Vagina (tissue), 2 donors: ENCODE measurements at regions not wholly inside any gene's neighbourhood (a gene's known extent, or its start where the extent isn't known, plus 50 kb on each side); places are given as distances from the start of the nearest gene placed in this dataset.

ENCODE experiments used
- DNase-seq, 2 donors: peaks; one replicate each; pipeline ENCODE4 v3.0.0-alpha.2; 2017; ENCODE audit errors: extremely low spot score in 2 of 2
- H3K27ac ChIP-seq: fragments of 200-600 bp; sonication (generic); one replicate; pipeline ENCODE4 v1.5.1; 2019
- H3K27me3 ChIP-seq: fragments of 200-600 bp; sonication (generic); one replicate; pipeline ENCODE4 v1.5.1; 2019
- H3K36me3 ChIP-seq, 2 donors: fragments of 200-600 bp; sonication (generic); one replicate each; pipeline ENCODE4 v1.5.1; 2017 to 2019
- H3K4me1 ChIP-seq: fragments of 200-600 bp; sonication (generic); one replicate; pipeline ENCODE4 v1.5.1; 2019
- H3K4me3 ChIP-seq, 2 donors: fragments of 200-600 bp; sonication (generic); 1 replicate in 1 of 2; 2 replicates in 1 of 2; pipeline ENCODE4 v1.5.1; 2016 to 2019
- H3K9me3 ChIP-seq: fragments of 200-600 bp; sonication (generic); one replicate; pipeline ENCODE4 v1.5.1; 2019
- POLR2A ChIP-seq, 2 donors: fragments of 450-650 bp; IDR thresholded peaks; one replicate each; pipeline ENCODE4 v1.6.1; 2017; ENCODE audit warnings: antibody characterized with exemption in 2 of 2, mild to moderate bottlenecking in 2 of 2, moderate library complexity in 2 of 2
- POLR2AphosphoS5 ChIP-seq, 2 donors: sonication (generic); formaldehyde crosslinking; IDR thresholded peaks; one replicate each; pipeline ENCODE4 v1.9.0; 2017; ENCODE audit warnings: antibody characterized with exemption in 2 of 2, mild to moderate bottlenecking in 2 of 2, low read depth in 1 of 2; ENCODE audit not compliant: insufficient read depth in 1 of 2
- intact Hi-C: fragments of 100-400 bp; cut with DNase I; formaldehyde crosslinking; loops from one replicate; pipeline ENCODE4 v1.15.1; 2023
- TF ChIP-seq, protein P1 (sequence below), 3 experiments: fragments of 450-650 bp in 2 of 3; fragments of 200-600 bp in 1 of 3; sonication (generic) in 1 of 3; IDR thresholded peaks; one replicate each; pipeline ENCODE4 v1.5.1; 2017 to 2019; ENCODE audit warnings: antibody characterized with exemption in 3 of 3, mild to moderate bottlenecking in 2 of 3, moderate library complexity in 2 of 3

DNA sequence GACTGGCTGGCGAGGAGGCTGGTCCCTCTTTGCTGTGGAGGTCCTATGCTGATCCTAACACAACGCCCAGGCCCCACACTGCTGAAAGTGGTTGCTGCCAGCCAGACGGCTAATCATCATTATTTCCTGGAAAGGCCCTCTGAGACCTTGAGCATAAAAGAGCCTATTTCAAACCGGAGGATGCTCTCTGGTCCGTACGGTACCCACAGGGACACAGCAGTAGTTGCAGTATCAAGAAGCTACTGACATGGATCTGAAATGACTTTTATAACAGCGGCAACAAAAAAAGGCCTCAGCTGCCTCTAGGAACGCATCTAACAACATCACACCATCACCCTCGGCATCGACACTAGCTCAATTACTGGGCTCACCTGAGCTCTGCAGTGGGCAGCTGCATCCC is 59.1 kb upstream of the FOXB1 start:
- TF ChIP-seq, protein P1, sequence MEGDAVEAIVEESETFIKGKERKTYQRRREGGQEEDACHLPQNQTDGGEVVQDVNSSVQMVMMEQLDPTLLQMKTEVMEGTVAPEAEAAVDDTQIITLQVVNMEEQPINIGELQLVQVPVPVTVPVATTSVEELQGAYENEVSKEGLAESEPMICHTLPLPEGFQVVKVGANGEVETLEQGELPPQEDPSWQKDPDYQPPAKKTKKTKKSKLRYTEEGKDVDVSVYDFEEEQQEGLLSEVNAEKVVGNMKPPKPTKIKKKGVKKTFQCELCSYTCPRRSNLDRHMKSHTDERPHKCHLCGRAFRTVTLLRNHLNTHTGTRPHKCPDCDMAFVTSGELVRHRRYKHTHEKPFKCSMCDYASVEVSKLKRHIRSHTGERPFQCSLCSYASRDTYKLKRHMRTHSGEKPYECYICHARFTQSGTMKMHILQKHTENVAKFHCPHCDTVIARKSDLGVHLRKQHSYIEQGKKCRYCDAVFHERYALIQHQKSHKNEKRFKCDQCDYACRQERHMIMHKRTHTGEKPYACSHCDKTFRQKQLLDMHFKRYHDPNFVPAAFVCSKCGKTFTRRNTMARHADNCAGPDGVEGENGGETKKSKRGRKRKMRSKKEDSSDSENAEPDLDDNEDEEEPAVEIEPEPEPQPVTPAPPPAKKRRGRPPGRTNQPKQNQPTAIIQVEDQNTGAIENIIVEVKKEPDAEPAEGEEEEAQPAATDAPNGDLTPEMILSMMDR (IDR thresholded peaks at IDR 0.05) = no peak
- TF ChIP-seq POLR2AphosphoS5 (IDR thresholded peaks at IDR 0.05; ENCODE audit: insufficient read depth in 1 of 2, low read depth in 1 of 2) (no peak), POLR2A (IDR thresholded peaks at IDR 0.05) (no peak)
- H3K27me3 ChIP-seq = no peaks in the 10 kb centered on the region

DNA sequence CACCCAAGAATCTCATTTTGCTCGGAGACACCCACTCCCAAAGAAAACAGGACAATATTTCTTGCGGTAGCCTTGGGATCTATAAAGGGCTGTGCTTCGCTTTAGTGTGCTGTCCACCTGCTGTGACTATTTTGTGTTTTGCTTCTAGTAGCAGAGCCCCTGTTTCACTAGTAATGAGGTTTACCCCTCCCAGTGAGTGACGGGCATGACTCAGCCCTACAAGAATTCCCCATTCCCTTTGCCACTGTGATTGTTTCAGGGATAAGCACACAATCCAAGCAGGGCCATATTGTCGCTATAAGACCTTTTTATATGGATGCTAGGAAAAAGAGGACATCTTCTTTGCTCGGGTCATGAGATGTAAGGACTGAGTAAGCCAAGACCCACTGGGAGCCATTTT is 62.5 kb upstream of the FOXB1 start:
- H3K4me1 ChIP-seq = no peaks in the 10 kb centered on the region
- no peak overlapping the region for H3K27ac ChIP-seq
- H3K4me3 ChIP-seq = no peak overlapping the region
- no peak for TF ChIP-seq POLR2AphosphoS5 (IDR thresholded peaks at IDR 0.05; ENCODE audit: insufficient read depth in 1 of 2, low read depth in 1 of 2)
- TF ChIP-seq POLR2A (IDR thresholded peaks at IDR 0.05) = no peak
- TF ChIP-seq, protein P1 (IDR thresholded peaks at IDR 0.05) = no peak
- no peaks in the 10 kb centered on the region for H3K9me3 ChIP-seq
- intact Hi-C loops = no loop called here
- no peak for DNase-seq
- no peaks in the 10 kb centered on the region for H3K36me3 ChIP-seq
- H3K27me3 ChIP-seq = no peaks in the 10 kb centered on the region

More for the DNA sequence above, 59.1 kb upstream of the FOXB1 start:
- intact Hi-C loops = no loop called here
- no peaks in the 10 kb centered on the region for H3K36me3 ChIP-seq
- H3K9me3 ChIP-seq = no peaks in the 10 kb centered on the region
- DNase-seq = no peak
- no peak overlapping the region for H3K4me3 ChIP-seq
- no peak overlapping the region for H3K27ac ChIP-seq
- no peaks in the 10 kb centered on the region for H3K4me1 ChIP-seq

- no peak for DNase-seq
- Histone ChIP-seq H3K9me3 (no peaks in the 10 kb centered on the region), H3K27me3 (no peaks in the 10 kb centered on the region), H3K4me1 (no peaks in the 10 kb centered on the region), H3K27ac (no peak overlapping the region), H3K4me3 (no peak overlapping the region), H3K36me3 (no peaks in the 10 kb centered on the region)
- intact Hi-C loops = no loop called here
- TF ChIP-seq POLR2AphosphoS5 (IDR thresholded peaks at IDR 0.05; ENCODE audit: insufficient read depth in 1 of 2, low read depth in 1 of 2) (no peak), POLR2A (IDR thresholded peaks at IDR 0.05) (no peak)
- TF ChIP-seq, protein P1 (IDR thresholded peaks at IDR 0.05) = no peak
Observed at GRCh38 chr15:59940928-59941327, 63.2 kb upstream of the FOXB1 start.

DNA sequence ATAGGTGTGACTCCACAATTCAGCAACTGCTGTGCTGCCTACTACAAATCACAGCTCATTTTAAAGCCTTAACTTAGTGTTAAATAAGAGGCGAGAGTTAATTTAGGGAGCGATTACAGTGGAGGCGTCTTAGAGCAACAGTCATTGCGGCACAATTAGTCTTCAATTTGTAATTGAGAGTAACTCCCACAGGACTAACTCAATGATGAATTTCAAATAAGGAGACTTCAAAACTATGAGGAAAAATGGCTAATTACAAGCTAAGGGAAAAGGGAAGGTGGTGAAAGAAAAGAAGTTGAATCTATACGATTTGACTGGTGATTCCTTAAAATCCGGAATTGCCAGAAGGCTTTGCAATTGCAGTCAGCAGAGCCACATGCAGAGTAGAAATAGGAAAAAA is 63.7 kb upstream of the FOXB1 start:
- no peaks in the 10 kb centered on the region for H3K9me3 ChIP-seq
- H3K4me3 ChIP-seq = no peak overlapping the region
- no peak for TF ChIP-seq POLR2A (IDR thresholded peaks at IDR 0.05)
- TF ChIP-seq, protein P1 (IDR thresholded peaks at IDR 0.05) = no peak
- no peak for TF ChIP-seq POLR2AphosphoS5 (IDR thresholded peaks at IDR 0.05; ENCODE audit: insufficient read depth in 1 of 2, low read depth in 1 of 2)
- no peak overlapping the region for H3K27ac ChIP-seq
- H3K36me3 ChIP-seq = no peaks in the 10 kb centered on the region
- H3K27me3 ChIP-seq = no peaks in the 10 kb centered on the region
- no peaks in the 10 kb centered on the region for H3K4me1 ChIP-seq
- intact Hi-C loops = no loop called here
- DNase-seq = no peak

- no peaks in the 10 kb centered on the region for H3K36me3 ChIP-seq
- no peaks in the 10 kb centered on the region for H3K27me3 ChIP-seq
- intact Hi-C loops = no loop called here
- no peaks in the 10 kb centered on the region for H3K9me3 ChIP-seq
- DNase-seq = no peak
- H3K4me3 ChIP-seq = no peak overlapping the region
- TF ChIP-seq, protein P1 (IDR thresholded peaks at IDR 0.05) = no peak
- TF ChIP-seq POLR2A (IDR thresholded peaks at IDR 0.05) (no peak), POLR2AphosphoS5 (IDR thresholded peaks at IDR 0.05; ENCODE audit: insufficient read depth in 1 of 2, low read depth in 1 of 2) (no peak)
- no peaks in the 10 kb centered on the region for H3K4me1 ChIP-seq
- no peak overlapping the region for H3K27ac ChIP-seq
Observed at GRCh38 chr15:59936741-59937140, 67.4 kb upstream of the FOXB1 start.
